ENCODE measurements at regions not wholly inside any gene's neighbourhood (a gene's known extent, or its start where the extent isn't known, plus 50 kb on each side); places are given as distances from the start of the nearest gene placed in this dataset.
"Not testable (repeated sequence)": the region's sequence is repeated elsewhere in the genome, so short reads cannot be mapped to it uniquely, and the experiment has no call there.

DNA sequence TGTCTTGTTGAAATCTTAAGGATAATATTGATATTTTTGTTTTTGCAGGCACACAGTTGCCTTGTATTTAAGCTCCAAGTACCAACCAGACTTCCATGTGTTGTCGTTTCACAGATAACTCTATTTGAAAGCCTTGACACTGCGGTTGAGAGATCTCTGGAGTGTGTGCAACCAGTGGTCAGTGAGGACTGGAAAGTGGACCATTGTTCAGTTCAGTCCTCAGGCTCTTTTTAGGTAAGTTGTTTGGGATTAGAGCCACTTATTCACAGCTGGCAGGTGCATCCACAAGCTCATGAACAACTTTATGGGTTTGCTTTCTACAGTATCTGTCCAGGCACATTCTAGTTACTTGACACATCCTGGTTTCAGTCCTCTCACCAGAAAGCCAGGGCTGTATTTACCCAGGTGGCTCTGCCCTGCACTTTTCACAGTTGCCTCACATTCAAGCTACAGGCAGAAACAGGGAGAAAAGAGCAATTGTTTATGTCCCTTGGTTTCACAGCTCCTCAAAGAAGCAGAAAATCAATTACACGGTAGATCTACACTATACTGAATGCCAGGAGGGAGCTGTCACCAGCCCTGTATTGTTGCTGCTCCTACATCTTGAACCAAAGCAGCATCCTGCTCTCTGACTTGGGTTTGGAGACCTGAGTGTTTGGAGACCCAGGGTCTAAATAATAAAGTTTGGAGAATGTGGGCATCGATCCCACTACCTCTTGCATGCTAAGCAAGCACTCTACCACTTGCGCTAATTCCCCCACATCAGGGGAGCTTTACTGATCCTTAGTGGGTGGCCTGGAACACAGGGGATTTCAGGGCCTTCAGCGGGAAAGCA is 543.3 kb downstream of the PRIM2 start:
- DNase-seq (ENCODE audit: low spot score), result not testable (repeated sequence)

- not testable (repeated sequence) for DNase-seq (ENCODE audit: low spot score)
These were observed 552.7 kb downstream of the PRIM2 start for GRCh38 chr6:57870083-57870482.

- not testable (repeated sequence) for DNase-seq (ENCODE audit: low spot score)
These were observed 556.0 kb downstream of the PRIM2 start for GRCh38 chr6:57873424-57873823.

DNA sequence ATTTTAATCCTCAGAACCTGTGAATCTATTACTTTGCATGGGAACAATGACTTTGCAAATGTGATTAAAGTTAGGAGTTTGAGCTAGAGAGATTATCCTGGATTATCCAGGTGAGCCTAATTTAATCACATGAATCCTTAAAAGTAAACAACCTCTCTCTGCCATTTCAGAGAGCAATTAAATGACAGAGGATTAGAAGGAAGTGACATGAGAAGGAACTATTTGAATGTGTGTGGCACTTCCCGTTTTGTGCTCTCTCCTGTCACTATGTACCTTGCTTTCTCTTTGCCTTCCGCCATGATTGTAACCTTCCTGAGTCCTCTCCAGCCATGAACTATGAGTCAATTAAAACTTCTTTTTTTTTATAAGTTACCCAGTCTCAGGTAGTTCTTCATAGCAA is 559.2 kb downstream of the PRIM2 start:
- DNase-seq (ENCODE audit: low spot score), result not testable (repeated sequence)

DNA sequence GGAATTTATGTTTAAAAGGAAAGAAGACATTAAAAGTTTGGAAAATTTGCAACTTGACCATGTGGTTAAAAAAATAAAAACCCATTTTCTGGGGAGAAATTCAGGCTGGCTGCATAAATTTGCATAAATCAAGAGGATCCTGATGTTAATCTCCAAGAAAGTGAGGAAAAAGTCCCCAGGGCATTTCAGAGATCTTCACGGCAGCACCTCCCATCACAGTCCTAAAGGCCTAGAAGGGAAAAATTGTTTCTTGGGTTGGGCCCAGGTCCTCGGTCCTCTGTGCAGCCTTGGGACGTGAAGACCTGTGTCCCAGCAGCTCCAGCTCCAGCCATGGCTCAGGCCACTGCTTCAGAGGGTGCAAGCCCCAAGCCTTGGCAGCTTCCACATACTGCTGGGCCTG is 560.3 kb downstream of the PRIM2 start:
- not testable (repeated sequence) for DNase-seq (ENCODE audit: low spot score)

DNA sequence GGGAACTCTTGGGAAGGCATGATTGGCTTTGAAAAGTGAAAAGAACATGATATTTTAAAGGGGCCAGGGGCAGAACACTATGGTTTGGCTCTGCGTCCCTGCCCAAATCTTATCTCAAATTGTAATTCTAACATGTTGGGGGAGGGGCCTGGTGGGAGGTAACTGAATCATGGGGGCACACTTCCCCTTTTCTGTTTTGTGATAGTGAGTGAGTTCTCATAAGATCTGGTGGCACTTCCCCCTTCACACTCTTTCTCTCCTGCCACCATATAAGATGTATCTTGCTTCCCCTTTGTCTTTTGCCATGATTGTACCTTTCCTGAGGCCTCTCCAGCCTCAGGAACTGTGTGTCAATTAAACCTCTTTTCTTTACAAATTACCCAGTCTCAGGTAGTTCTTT is 561.4 kb downstream of the PRIM2 start:
- not testable (repeated sequence) for DNase-seq (ENCODE audit: low spot score)

DNA sequence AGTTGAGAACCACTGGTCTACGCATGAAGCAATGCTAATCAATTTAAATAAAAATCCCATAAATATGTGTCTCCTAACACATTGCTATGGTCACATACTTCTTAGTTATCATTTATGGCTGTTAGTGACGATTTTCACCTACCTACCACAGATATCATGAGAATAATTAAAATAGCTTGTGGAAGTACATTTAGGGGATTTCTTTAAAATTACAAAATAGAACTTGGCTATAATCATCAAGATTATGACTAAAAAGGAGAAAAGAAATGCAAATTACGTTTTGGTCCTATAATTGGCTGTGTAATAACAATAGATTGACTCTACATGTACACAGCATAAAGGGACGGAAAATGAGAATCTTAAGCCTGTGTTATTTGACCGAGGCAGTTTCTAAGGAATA is 581.4 kb downstream of the PRIM2 start:
- DNase-seq (ENCODE audit: low spot score), result not testable (repeated sequence)

DNA sequence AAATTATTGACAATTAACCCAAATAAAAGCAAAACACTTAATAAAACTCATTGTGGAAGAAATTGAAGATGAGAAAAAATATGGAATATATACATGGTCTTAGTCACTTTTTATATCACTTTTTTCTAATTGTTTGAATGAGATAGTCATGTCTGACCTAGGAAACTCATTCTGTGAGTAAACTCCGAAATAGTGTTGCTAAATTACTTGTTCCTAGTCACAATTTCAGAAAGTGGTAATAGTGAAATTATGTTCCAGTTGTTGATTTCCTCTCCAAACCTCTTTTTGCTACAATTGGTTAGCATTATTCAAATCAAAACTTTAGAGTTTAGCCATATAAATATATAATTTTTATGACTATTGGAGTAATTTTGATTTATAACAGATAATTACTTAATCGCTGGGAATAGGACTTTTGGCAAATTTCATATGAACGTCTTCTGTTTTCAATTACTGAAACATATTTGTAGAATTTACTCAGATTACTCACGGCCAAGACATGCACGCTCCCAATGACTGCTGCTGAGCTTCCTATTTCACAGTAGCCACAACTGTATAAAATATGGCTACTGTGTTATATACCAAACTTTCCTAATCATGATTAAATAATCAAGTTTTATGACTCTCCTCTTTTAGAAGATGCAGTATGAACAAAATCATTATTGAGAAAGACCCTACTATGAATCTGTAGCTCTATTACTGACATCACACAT is 583.4 kb downstream of the PRIM2 start:
- DNase-seq (ENCODE audit: low spot score), result not testable (repeated sequence)

- not testable (repeated sequence) for DNase-seq (ENCODE audit: low spot score)
These were observed 584.0 kb downstream of the PRIM2 start for GRCh38 chr6:57901445-57901844.

DNA sequence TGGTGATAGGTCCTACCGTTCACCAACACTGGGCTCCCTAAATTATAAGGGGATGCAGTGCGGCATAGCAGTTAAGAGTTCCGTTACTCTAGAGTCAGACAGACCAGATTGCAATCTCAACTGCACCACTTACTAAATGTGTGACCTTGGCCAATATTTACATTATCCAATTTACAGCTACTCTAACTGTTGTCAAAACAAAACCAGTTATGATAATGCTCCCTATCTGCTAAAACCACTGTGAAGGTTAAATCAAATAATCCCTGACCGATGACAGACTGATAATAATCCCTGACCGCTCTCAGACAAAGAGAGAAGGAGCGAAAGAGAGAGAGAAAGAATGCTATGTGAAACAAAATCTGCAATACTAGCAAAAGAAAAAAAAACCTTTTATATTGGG is 586.9 kb downstream of the PRIM2 start:
- DNase-seq (ENCODE audit: low spot score), result not testable (repeated sequence)

- DNase-seq (ENCODE audit: low spot score), result not testable (repeated sequence)
These were observed 597.9 kb downstream of the PRIM2 start for GRCh38 chr6:57915300-57915699.

DNA sequence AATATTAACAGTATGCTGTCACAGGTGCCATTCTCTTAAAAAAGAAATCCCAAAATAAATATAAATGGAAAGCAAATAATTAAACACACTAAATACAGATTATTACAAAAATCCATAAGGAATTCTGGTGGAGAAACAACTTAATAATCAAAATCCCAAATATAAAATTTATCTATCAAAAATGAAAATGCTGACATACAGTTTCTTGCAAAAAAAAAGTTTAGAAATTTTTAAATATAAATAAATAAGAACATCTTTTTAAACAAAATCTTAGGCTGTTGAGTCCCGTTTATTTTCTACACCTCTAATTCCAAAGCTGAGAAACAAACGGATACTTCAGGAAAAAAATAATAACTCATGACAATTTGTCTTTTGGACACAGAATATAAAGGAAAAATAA is 625.5 kb downstream of the PRIM2 start:
- DNase-seq (ENCODE audit: low spot score), result not testable (repeated sequence)

DNA sequence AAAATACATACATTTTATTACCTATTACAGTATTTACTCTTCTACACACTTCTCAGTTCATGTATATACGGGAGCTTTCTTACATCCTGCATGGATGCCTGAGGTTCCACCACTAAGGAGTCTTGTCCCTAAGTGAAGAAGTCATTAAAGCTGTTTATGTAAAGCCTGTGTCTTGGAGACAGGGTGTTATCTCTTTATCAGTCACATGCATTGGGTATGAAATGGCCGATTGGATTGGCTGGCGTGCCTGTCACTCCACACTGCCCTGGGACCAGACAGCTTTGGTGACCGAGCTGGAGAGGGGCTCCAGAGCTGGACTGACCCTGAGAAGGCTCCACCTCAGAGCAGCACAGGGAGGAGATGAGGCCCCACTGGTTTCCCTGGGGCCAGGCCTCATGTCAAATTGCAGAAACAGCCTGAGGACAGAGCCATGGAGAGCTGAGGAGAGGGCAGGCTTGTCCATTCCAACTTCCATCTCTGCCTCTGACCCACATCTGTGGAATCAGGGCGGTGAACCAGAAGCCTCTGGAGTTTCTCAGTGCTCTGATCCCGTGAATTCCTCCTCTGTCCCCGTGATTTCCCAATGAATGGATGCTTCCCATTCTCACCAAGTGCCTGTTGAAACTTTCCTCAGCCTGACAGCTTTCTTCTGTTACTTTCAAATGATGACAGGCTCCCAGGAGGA is 628.8 kb downstream of the PRIM2 start:
- not testable (repeated sequence) for DNase-seq (ENCODE audit: low spot score)

GRCh38 chr6:57946769-57947091 is 629.3 kb downstream of the PRIM2 start:
- not testable (repeated sequence) for DNase-seq (ENCODE audit: low spot score)

DNA sequence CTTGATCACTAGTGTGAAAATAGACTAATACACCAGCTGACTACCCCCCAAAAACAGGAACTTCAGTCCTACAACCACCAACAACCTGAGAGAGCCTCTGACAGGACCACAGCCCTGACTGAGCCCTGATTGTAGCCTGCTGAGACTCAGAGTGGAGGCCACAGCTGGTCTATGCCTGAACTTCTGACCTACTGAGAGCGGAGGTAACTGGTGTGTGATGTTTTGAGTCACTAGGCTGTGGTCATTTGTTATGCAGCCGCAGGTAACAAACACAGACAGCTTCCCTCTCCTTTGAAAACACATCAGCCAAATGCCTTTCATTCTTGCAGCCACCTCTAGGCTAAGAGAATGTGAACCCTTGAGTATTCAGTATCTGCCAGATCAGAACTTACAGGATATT is 631.1 kb downstream of the PRIM2 start:
- DNase-seq (ENCODE audit: low spot score), result not testable (repeated sequence)

GRCh38 chr6:57950430-57950829 is 633.0 kb downstream of the PRIM2 start:
- not testable (repeated sequence) for DNase-seq (ENCODE audit: low spot score)

DNA sequence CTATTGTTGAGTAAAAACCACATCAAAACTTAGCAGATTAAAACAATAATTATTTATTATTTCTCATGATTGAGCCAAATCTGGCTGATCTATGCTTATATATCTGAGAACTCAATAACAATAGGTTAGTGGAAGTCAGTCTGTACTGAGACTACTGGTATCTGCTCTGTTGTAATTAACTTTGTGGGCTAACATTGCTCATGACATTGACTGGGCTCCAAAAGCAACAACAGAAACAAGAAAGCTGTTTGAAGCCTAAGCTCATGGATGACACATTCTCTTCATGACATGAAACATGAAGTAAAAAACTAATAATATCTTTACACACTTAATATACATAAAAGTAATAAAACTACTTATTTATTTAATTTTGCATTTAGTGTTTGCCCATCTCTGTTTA is 649.3 kb downstream of the PRIM2 start:
- DNase-seq (ENCODE audit: low spot score), result not testable (repeated sequence)

DNA sequence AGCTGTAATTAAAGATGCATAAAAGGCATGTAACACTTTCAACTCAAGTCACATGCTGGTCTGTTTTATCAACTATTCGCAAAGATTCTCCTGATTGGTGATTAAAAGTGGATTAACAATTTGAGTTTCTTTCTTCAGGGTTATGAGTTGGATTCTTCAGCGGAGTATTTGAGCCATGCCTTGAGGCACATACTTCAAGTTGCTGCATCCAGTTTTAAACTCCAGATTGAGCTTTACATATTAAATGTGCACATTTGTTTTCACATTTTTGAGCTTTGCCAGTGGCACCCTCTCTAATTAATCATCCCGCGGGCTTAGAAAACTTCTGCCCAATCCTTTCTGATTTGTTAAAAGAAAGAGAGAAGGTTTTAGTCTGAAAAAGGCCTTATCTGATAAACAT is 654.5 kb downstream of the PRIM2 start:
- DNase-seq (ENCODE audit: low spot score), result not testable (repeated sequence)

GRCh38 chr6:57974653-57975052 is 657.2 kb downstream of the PRIM2 start:
- DNase-seq (ENCODE audit: low spot score), result no peak

GRCh38 chr6:57975127-57975526 is 657.7 kb downstream of the PRIM2 start:
- DNase-seq (ENCODE audit: low spot score), result not testable (repeated sequence)

GRCh38 chr6:57976371-57976770 is 658.9 kb downstream of the PRIM2 start:
- not testable (repeated sequence) for DNase-seq (ENCODE audit: low spot score)

- not testable (repeated sequence) for DNase-seq (ENCODE audit: low spot score)
These were observed 666.2 kb downstream of the PRIM2 start for GRCh38 chr6:57983603-57984002.

All from A172 (cell line).